GM06990 (cell line): ENCODE measurements at regions not wholly inside any gene's neighbourhood (a gene's known extent, or its start where the extent isn't known, plus 50 kb on each side); places are given as distances from the start of the nearest gene placed in this dataset.

Experiments used
- DNase-seq: peaks from one replicate; pipeline ENCODE4 v3.0.0-alpha.2; 2011; ENCODE audit not compliant: insufficient read length; ENCODE audit errors: extremely low read depth
- H3K27me3 ChIP-seq: replicated peaks from 2 replicates; pipeline ENCODE4 v1.6.0; 2011; ENCODE audit warnings: low read length; ENCODE audit not compliant: control insufficient read depth, insufficient read depth
- H3K36me3 ChIP-seq: 2 replicates; pipeline ENCODE4 v1.5.1; 2011; ENCODE audit warnings: low read length; ENCODE audit not compliant: control insufficient read depth, insufficient read depth
- H3K4me3 ChIP-seq: replicated peaks from 2 replicates; pipeline ENCODE4 v1.5.1; 2011; ENCODE audit warnings: low read depth, mild to moderate bottlenecking, control low read depth, low read length
- TF ChIP-seq, protein P1 (sequence below): IDR thresholded peaks from 2 replicates; pipeline ENCODE4 v1.5.1; 2011; ENCODE audit warnings: low read length, control low read depth, mild to moderate bottlenecking, inconsistent platforms; ENCODE audit not compliant: insufficient read depth, poor library complexity, severe bottlenecking

DNA sequence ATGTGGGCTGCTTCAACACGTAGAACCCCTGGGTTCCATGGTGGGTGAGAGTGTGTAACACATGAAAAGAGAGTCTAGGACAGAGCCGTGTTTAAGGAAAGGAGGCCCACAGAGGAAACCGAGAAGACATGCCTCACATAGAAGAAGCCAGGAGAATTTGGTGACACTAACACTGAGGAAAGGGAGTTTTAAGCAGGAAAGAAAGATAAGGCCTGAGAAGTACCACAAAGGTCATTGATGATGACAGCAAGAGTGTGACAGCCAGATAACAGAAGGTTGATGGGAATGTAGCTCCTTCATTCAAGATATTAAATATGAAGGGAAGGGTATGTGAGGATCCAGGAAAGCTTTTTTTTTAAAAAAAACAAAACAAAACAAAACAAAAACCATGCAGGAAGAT lies 72.4 kb upstream of the SPRY4 start:
- no peak for DNase-seq
- Histone ChIP-seq H3K36me3 (no peaks in the 10 kb centered on the region), H3K4me3 (no peak overlapping the region), H3K27me3 (no peaks in the 10 kb centered on the region)
- TF ChIP-seq, protein P1, sequence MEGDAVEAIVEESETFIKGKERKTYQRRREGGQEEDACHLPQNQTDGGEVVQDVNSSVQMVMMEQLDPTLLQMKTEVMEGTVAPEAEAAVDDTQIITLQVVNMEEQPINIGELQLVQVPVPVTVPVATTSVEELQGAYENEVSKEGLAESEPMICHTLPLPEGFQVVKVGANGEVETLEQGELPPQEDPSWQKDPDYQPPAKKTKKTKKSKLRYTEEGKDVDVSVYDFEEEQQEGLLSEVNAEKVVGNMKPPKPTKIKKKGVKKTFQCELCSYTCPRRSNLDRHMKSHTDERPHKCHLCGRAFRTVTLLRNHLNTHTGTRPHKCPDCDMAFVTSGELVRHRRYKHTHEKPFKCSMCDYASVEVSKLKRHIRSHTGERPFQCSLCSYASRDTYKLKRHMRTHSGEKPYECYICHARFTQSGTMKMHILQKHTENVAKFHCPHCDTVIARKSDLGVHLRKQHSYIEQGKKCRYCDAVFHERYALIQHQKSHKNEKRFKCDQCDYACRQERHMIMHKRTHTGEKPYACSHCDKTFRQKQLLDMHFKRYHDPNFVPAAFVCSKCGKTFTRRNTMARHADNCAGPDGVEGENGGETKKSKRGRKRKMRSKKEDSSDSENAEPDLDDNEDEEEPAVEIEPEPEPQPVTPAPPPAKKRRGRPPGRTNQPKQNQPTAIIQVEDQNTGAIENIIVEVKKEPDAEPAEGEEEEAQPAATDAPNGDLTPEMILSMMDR, result no peak

- no peak for DNase-seq
Measured at GRCh38 chr5:142396436-142397038, 71.7 kb upstream of the SPRY4 start.

DNA sequence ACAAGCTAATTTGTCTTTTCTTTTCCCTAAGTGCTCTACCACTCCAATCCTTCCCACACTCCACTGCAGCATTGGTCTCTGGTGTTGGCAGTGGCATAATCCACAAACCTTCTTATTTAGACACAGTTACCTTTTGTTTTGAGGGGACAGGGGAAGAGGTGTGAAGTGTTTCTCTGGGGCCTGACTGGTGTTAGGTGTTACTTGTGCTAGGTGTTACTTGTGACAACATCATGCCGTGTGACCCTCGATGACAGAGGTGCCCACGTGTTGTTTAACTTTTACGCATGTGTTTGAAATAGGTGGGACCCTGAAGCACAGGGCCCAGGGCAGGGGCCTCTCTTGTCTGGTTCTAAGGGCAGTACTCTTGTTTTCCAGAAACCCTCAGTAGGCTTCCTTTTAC lies 70.5 kb upstream of the SPRY4 start:
- Histone ChIP-seq H3K36me3 (no peaks in the 10 kb centered on the region), H3K4me3 (no peak overlapping the region), H3K27me3 (no peaks in the 10 kb centered on the region; the same call in none of the 2 replicates)
- TF ChIP-seq, protein P1, result no peak
- DNase-seq, result no peak

More at GRCh38 chr5:142396436-142397038, 71.7 kb upstream of the SPRY4 start:
- TF ChIP-seq, protein P1, result no peak
- Histone ChIP-seq H3K4me3 (no peak overlapping the region), H3K27me3 (no peaks in the 10 kb centered on the region; the same call in 1 of the 2 replicates), H3K36me3 (no peaks in the 10 kb centered on the region)

DNA sequence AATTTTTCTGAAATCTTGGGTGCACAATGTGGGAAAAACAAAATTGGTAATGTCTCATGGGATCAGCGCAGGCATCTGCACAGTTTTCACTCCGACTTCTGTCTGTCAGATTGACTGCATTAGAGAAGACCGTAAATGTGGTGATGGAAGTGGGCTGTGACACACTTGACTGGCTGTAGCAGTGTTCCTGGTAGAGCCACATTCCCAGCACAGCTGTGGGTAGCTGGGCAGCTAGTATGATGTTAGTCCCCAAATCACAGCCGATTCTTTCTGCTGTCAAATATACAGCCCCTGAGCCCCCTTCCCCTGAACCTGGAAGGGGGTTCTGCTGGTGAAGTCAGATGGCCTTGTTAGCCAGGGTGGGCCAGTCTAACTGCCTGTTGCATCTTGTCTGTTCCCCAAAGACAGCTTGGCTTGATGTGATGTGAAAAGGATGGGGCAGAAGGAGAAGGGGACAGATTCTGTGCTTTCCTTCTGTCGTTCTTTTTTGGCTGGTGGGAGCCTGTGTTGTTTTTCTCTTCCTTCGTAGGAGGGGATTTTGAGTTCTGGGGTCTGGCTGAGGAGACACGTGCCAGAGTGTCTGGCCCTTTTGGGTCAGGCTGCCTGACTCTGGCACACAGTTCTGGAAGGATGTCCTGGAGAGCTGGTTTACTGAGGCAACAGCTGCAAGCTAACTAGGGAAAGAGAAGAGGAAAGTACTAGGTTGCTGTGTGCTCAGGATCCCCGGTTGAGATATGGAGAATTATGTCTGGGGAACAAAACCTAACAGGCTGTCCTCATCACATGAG lies 66.4 kb upstream of the SPRY4 start:
- Histone ChIP-seq H3K4me3 (no peak overlapping the region), H3K27me3 (no peaks in the 10 kb centered on the region; the same call in none of the 2 replicates), H3K36me3 (no peaks in the 10 kb centered on the region)
- TF ChIP-seq, protein P1, result no peak
- DNase-seq, result no peak

DNA sequence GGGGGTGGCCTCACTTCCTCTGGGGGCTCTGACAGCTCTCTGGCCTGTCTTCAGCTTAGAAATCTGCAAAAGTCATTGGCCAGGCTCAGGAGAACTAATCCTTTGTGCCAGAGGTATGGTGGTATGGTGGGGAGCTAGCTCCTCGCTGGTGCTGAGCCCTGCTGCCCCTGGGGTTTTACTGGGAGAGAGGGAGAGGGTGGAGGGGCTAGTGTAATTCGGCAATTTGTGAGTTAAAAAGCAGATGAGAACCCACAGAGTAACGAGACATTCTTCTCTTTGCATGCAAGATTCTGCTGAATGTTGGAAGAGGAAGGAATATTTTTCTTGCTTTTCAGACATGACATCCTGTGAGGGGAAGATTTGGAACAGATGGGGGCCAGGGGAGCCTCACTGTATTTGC lies 65.5 kb upstream of the SPRY4 start:
- TF ChIP-seq, protein P1, result no peak

More for the DNA sequence above, 65.5 kb upstream of the SPRY4 start:
- no peak for DNase-seq
- Histone ChIP-seq H3K36me3 (no peaks in the 10 kb centered on the region), H3K4me3 (no peak overlapping the region), H3K27me3 (no peaks in the 10 kb centered on the region; the same call in none of the 2 replicates)
